Body of pancreas (tissue), 4 donors: ENCODE measurements at regions not wholly inside any gene's neighbourhood (a gene's known extent, or its start where the extent isn't known, plus 50 kb on each side); places are given as distances from the start of the nearest gene placed in this dataset.

ENCODE experiments used
- ATAC-seq: fragments of 150-250 bp; one replicate; pipeline ENCODE4 v1.9.1; 2016
- DNase-seq, 4 donors: peaks; one replicate each; pipeline ENCODE4 v3.0.0-alpha.2; 2019
- H3K27ac ChIP-seq, 4 donors: fragments of 200-600 bp; sonication (generic); 1 replicate in 3 of 4; 2 replicates in 1 of 4; pipeline versions ENCODE4 v1.5.1 to v1.6.1; 2016 to 2019; ENCODE audit warnings: mild to moderate bottlenecking in 1 of 4, mixed read lengths in 1 of 4, moderate library complexity in 1 of 4
- H3K27me3 ChIP-seq, 2 donors: fragments of 200-600 bp; sonication (generic); one replicate each; pipeline ENCODE4 v1.6.0; 2016; ENCODE audit warnings: mild to moderate bottlenecking in 1 of 2
- H3K36me3 ChIP-seq, 2 donors: fragments of 200-600 bp; sonication (generic); replicated peaks in 1 of 2; 2 replicates each; pipeline ENCODE4 v1.5.1; 2016; ENCODE audit warnings: low read depth in 2 of 2; ENCODE audit not compliant: insufficient read depth in 1 of 2
- H3K4me1 ChIP-seq: fragments of 200-600 bp; sonication (generic); one replicate; pipeline ENCODE4 v1.6.0; 2016
- H3K4me3 ChIP-seq, 2 donors: fragments of 200-600 bp; sonication (generic); 1 replicate in 1 of 2; 2 replicates in 1 of 2; pipeline ENCODE4 v1.5.1; 2016 to 2019
- H3K9me3 ChIP-seq, 3 donors: fragments of 200-600 bp; sonication (generic); 1 replicate in 2 of 3; 2 replicates in 1 of 3; pipeline ENCODE4 v1.5.1; 2016
- POLR2A ChIP-seq, 3 donors: fragments of 450-650 bp; IDR thresholded peaks; one replicate each; pipeline ENCODE4 v1.6.1; 2016; ENCODE audit warnings: antibody characterized with exemption in 3 of 3, mild to moderate bottlenecking in 2 of 3
- WGBS, 2 donors: methylation state at CpG; one replicate each; pipeline ENCODE4 v1.1.5; 2017; 5-methylcytosine and 5-hydroxymethylcytosine counted together
- intact Hi-C: fragments of 100-400 bp; cut with DNase I; formaldehyde crosslinking; loops from one replicate; pipeline ENCODE4 v1.15.1; 2023
- TF ChIP-seq, protein P1 (sequence below), 7 experiments: fragments of 450-650 bp in 4 of 7; fragments of 200-600 bp in 3 of 7; sonication (generic) in 3 of 7; IDR thresholded peaks; one replicate each; pipeline ENCODE4 v1.5.1; 2016 to 2019; ENCODE audit warnings: antibody characterized with exemption in 7 of 7

DNA sequence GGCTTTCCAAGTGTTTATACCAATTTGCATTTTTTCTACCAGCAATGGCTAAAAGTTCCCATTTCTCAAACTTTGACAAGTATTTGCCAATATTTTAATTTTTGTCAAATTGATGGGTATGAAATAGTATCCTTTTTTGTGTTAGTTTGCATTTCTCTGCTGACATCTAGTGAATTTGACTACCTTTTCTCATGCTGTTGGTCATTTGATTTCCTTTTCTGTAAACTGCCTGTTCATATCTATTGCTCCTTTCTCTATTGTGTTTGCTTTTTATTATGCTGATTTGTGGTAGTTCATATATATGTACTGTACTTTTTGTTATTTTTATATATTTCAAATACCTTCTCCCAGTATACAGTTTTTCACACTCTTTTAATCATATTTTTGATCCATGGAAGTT, 149.4 kb downstream of the PMAIP1 start:
- ATAC-seq: no peak
- DNase-seq: no peak
- Histone ChIP-seq H3K4me1 (no peaks in the 10 kb centered on the region), H3K27me3 (no peaks in the 10 kb centered on the region), H3K4me3 (no peak overlapping the region), H3K27ac (no peak overlapping the region), H3K9me3 (no peaks in the 10 kb centered on the region), H3K36me3 (no peaks in the 10 kb centered on the region)
- intact Hi-C loops: no loop called here
- TF ChIP-seq, protein P1, sequence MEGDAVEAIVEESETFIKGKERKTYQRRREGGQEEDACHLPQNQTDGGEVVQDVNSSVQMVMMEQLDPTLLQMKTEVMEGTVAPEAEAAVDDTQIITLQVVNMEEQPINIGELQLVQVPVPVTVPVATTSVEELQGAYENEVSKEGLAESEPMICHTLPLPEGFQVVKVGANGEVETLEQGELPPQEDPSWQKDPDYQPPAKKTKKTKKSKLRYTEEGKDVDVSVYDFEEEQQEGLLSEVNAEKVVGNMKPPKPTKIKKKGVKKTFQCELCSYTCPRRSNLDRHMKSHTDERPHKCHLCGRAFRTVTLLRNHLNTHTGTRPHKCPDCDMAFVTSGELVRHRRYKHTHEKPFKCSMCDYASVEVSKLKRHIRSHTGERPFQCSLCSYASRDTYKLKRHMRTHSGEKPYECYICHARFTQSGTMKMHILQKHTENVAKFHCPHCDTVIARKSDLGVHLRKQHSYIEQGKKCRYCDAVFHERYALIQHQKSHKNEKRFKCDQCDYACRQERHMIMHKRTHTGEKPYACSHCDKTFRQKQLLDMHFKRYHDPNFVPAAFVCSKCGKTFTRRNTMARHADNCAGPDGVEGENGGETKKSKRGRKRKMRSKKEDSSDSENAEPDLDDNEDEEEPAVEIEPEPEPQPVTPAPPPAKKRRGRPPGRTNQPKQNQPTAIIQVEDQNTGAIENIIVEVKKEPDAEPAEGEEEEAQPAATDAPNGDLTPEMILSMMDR (IDR thresholded peaks at IDR 0.05): no peak
- TF ChIP-seq POLR2A (IDR thresholded peaks at IDR 0.05): no peak

DNA sequence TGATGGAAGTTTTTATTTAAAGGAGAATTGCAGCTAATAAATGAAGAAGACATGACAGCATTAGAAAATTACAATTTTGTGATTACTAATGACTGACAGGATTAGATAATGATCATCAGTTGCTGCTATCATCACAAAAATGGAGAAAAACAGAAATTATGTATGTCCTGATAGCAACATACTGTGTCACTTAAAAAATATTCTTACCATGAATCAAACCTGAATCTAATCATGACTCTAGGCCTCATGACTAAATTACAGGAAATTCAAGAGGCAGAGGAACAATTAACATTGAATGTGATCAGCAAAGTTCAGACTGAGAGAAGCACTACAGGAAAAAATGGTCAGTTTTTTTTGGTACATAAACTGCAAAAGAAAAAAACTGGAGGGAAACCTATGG, 147.8 kb downstream of the PMAIP1 start:
- ATAC-seq (no peak), DNase-seq (no peak)
- Histone ChIP-seq H3K27me3 (no peaks in the 10 kb centered on the region), H3K4me3 (no peak overlapping the region), H3K36me3 (no peaks in the 10 kb centered on the region), H3K4me1 (no peaks in the 10 kb centered on the region), H3K27ac (no peak overlapping the region), H3K9me3 (no peaks in the 10 kb centered on the region)
- intact Hi-C loops: no loop called here
- no peak for TF ChIP-seq POLR2A (IDR thresholded peaks at IDR 0.05)
- TF ChIP-seq, protein P1 (IDR thresholded peaks at IDR 0.05): no peak

DNA sequence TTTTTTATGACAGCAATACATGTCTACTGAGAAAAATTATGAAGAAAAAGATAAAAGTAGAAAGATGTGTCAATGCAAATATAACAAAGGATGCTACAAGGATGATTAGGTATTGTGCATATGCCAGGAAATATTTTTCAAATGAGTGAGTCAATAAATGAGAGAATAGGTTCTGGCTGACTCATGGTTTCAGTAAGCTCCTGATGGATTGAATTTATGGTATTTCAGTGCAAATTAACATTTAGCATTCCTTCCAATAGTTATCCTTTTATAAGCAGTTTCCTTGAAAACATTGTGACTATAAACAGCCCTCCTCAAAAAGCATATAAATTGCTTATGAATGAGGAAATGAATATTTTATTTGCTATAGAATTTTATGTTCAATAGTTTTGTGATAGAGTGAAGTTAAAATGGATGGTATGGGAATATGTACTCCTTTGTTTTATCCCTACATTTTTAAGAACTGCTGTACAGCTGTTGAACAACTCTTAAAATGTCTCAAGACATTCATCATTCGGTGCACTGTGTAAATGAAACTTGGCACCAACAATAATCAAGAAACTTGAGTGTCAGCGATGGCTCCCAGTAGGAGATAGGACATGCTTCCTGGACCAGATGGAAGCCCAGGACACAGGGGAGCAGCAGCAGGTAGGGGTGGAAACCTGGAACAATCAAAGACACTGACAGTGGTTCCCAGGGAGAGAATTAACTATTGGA, 144.7 kb downstream of the PMAIP1 start:
- Histone ChIP-seq H3K27me3 (no peaks in the 10 kb centered on the region), H3K4me1 (no peaks in the 10 kb centered on the region), H3K4me3 (no peak overlapping the region), H3K9me3 (no peaks in the 10 kb centered on the region), H3K27ac (no peak overlapping the region), H3K36me3 (no peaks in the 10 kb centered on the region)
- DNase-seq (no peak), ATAC-seq (no peak)
- TF ChIP-seq POLR2A (IDR thresholded peaks at IDR 0.05): no peak
- TF ChIP-seq, protein P1 (IDR thresholded peaks at IDR 0.05): no peak
- 67 to 77% methylated on average over 2 of the region's 2 CpGs for WGBS, 2 donors
- intact Hi-C loops: no loop called here

DNA sequence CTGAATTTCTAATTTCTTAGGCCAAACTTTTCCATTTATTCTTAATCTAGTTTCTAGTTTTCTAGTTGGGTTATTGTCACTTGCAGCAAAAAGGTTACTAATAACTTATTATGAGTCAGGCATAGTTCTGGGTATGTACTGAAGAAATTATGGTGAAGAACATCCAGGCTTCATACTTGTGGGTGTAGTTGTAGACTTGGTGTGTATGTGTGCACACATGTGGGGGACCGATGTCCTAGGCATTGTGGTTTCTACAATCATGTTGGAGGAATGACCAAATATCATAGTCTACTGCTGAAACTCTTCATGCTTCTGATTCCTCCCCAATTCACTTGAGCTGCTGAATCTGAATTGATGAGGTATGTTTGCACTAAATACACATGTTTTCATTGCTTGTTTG, 141.2 kb downstream of the PMAIP1 start:
- H3K9me3 ChIP-seq: no peaks in the 10 kb centered on the region
- no peaks in the 10 kb centered on the region for H3K36me3 ChIP-seq
- no peak overlapping the region for H3K27ac ChIP-seq
- TF ChIP-seq, protein P1 (IDR thresholded peaks at IDR 0.05): no peak
- TF ChIP-seq POLR2A (IDR thresholded peaks at IDR 0.05): no peak
- intact Hi-C loops: no loop called here
- no peak overlapping the region for H3K4me3 ChIP-seq
- ATAC-seq: no peak
- H3K27me3 ChIP-seq: no peaks in the 10 kb centered on the region
- WGBS, 2 donors: 63 to 85% methylated on average over 1 of the region's 1 CpG
- H3K4me1 ChIP-seq: no peaks in the 10 kb centered on the region
- no peak for DNase-seq

DNA sequence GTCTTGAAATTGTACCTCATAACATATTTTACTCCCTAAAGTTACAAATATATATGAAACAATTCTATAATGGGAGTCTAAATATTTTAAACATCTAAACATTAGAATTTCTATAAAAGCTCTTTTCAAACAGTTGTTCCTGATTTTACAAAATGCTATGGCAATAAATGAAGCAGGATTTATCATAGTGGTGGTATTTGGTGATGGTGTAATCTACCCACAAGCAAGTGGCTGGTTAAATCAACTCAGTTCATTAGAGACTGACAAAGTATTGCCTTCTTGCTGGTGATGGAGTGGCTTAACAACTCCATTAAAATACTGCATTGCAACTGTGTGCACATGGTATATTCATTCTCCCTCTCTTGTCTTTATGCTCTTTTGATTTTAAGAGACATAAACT, 138.9 kb downstream of the PMAIP1 start:
- ATAC-seq: no peak
- Histone ChIP-seq H3K36me3 (no peaks in the 10 kb centered on the region), H3K27me3 (no peaks in the 10 kb centered on the region), H3K4me1 (no peaks in the 10 kb centered on the region), H3K4me3 (no peak overlapping the region), H3K9me3 (no peaks in the 10 kb centered on the region), H3K27ac (no peak overlapping the region)
- intact Hi-C loops: no loop called here
- DNase-seq: no peak
- TF ChIP-seq, protein P1 (IDR thresholded peaks at IDR 0.05): no peak
- TF ChIP-seq POLR2A (IDR thresholded peaks at IDR 0.05): no peak
